HEK293T (cell line): ENCODE measurements at regions not wholly inside any gene's neighbourhood (a gene's known extent, or its start where the extent isn't known, plus 50 kb on each side); places are given as distances from the start of the nearest gene placed in this dataset.
A peak's percentile ranks its signal among the peaks of the same experiment; 100 is the strongest.

ENCODE experiments used
- CTCF ChIA-PET: fragments of 350-600 bp; formaldehyde crosslinking; extraction: SDS; loops from one replicate; lab custom pipeline; 2021; ENCODE audit warnings: antibody characterized with exemption, inconsistent platforms; lab: Yijun Ruan, JAX
- POLR2A ChIA-PET: fragments of 350-600 bp; formaldehyde crosslinking; extraction: SDS; loops from one replicate; lab custom pipeline; 2020; ENCODE audit warnings: antibody characterized with exemption, inconsistent platforms; lab: Yijun Ruan, JAX
- DNase-seq: peaks from one replicate; pipeline ENCODE4 v3.0.0; 2012; ENCODE audit warnings: mixed read lengths; ENCODE audit errors: extremely low spot score
- ARNT ChIP-seq: fragments of 450-650 bp; IDR thresholded peaks from 2 replicates; pipeline ENCODE4 v1.6.1; 2017; ENCODE audit warnings: mild to moderate bottlenecking
- BHLHE40 ChIP-seq: fragments of 450-650 bp; IDR thresholded peaks from 2 replicates; pipeline ENCODE4 v1.6.1; 2016; ENCODE audit warnings: mild to moderate bottlenecking, moderate library complexity, borderline replicate concordance
- CTBP1 ChIP-seq: fragments of 450-650 bp; IDR thresholded peaks from 2 replicates; pipeline ENCODE4 v1.6.1; 2016; ENCODE audit warnings: borderline replicate concordance
- ELF4 ChIP-seq: fragments of 450-650 bp; IDR thresholded peaks from 2 replicates; pipeline ENCODE4 v1.6.1; 2017; ENCODE audit warnings: antibody characterized with exemption
- FOXA1 ChIP-seq: fragments of 450-650 bp; IDR thresholded peaks from 2 replicates; pipeline ENCODE4 v1.6.1; 2016; ENCODE audit warnings: mild to moderate bottlenecking
- FOXK2 ChIP-seq: fragments of 450-650 bp; IDR thresholded peaks from 2 replicates; pipeline ENCODE4 v1.6.1; 2016; ENCODE audit warnings: mild to moderate bottlenecking
- FOXM1 ChIP-seq: fragments of 450-650 bp; IDR thresholded peaks from 2 replicates; pipeline ENCODE4 v1.6.1; 2017; ENCODE audit warnings: mild to moderate bottlenecking, borderline replicate concordance
- HDGF ChIP-seq: fragments of 450-650 bp; IDR thresholded peaks from 2 replicates; pipeline ENCODE4 v1.6.1; 2017; ENCODE audit warnings: antibody characterized with exemption, borderline replicate concordance
- L3MBTL2 ChIP-seq: fragments of 450-650 bp; conservative IDR thresholded peaks from 2 replicates; pipeline ENCODE4 v1.6.1; 2016; ENCODE audit warnings: mild to moderate bottlenecking
- LEF1 ChIP-seq: fragments of 450-650 bp; IDR thresholded peaks from 2 replicates; pipeline ENCODE4 v1.6.1; 2017; ENCODE audit warnings: mild to moderate bottlenecking, borderline replicate concordance
- NFRKB ChIP-seq: fragments of 450-650 bp; IDR thresholded peaks from 2 replicates; pipeline ENCODE4 v1.6.1; 2016; ENCODE audit warnings: mild to moderate bottlenecking, moderate library complexity
- SP1 ChIP-seq: fragments of 450-650 bp; IDR thresholded peaks from 2 replicates; pipeline ENCODE4 v1.6.1; 2017
- SUZ12 ChIP-seq: fragments of 450-650 bp; IDR thresholded peaks from 2 replicates; pipeline ENCODE4 v1.6.1; 2016; ENCODE audit warnings: mild to moderate bottlenecking
- TARDBP ChIP-seq: fragments of 450-650 bp; IDR thresholded peaks from 2 replicates; pipeline ENCODE4 v1.6.1; 2016
- ZNF384 ChIP-seq: fragments of 450-650 bp; IDR thresholded peaks from 2 replicates; pipeline ENCODE4 v1.6.1; 2016
- TF ChIP-seq, protein P1 (sequence below): fragments of 450-650 bp; IDR thresholded peaks from 2 replicates; pipeline ENCODE4 v1.6.1; 2016

DNA sequence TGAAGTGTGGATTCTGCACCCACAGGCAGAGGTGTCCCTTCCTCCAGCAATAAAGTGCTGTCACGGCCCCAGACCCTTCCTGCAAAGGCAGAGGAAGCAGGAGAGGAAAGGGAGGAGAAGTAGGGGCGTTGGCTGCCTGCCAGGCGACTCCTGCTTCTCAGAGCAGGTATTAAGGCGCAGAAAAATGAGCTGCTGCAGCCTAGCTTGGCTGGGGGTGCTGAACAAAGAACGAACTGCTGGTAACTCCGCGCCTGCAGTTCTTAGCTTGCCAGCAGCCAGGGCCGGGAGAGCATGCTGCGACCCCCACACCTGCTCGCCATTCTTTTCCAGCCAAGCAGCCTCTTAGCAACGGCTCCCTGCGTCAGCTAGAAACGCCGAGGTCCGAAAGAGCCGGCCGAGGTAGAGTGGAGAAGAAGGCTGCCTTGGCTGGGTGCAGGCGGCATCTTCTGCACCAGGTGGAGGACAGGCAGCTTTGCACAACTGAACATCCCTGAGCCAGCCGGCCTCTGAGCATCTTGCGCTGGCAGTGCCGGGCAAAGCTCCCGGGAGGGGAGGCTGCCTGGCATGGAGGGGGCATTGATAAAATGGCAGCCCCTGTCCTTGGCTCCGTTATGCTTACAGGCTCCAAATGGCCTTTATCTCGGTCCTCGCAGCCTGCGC, 296.0 kb downstream of the MEX3B start:
- no peak for DNase-seq
- TF ChIP-seq FOXK2 (no peak), ELF4 (no peak), NFRKB (no peak), LEF1 (no peak), ZNF384 (no peak), L3MBTL2 (no peak), ARNT (no peak), BHLHE40 (no peak), FOXA1 (no peak), FOXM1 (no peak)
- TF ChIP-seq, protein P1, sequence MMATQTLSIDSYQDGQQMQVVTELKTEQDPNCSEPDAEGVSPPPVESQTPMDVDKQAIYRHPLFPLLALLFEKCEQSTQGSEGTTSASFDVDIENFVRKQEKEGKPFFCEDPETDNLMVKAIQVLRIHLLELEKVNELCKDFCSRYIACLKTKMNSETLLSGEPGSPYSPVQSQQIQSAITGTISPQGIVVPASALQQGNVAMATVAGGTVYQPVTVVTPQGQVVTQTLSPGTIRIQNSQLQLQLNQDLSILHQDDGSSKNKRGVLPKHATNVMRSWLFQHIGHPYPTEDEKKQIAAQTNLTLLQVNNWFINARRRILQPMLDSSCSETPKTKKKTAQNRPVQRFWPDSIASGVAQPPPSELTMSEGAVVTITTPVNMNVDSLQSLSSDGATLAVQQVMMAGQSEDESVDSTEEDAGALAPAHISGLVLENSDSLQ, result no peak
- POLR2A ChIA-PET, result no interaction called here
- CTCF ChIA-PET, result interaction anchor here (0.5 kb wide), 1 partner anchor 212 kb away, joined by 4 read pairs; no protein-coding TSS in a partner anchor

DNA sequence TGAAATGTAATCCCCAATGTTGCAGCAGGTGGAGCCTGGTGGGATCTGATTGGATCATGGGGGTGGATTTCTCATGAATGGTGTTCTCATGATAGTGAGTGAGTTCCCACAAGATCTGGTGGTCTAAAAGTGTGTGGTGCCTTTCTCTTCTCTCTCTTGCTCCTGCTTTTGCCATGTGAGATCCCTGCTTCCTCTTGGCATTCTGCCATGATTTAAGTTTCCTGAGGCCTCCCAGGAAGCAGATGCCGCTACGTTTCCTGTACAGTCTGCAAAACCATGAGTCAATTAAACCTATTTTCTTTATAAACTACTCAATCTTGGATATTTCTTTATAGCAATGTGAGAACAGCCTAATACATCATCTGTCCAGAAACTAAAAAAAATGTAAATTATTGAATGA, 298.3 kb downstream of the MEX3B start:
- no peak for TF ChIP-seq TARDBP
- no peak for TF ChIP-seq BHLHE40
- no peak for TF ChIP-seq SP1
- no peak for TF ChIP-seq SUZ12
- TF ChIP-seq CTBP1, result no peak
- no peak for TF ChIP-seq HDGF
- no peak for TF ChIP-seq ARNT
- no peak for TF ChIP-seq L3MBTL2
- no peak for TF ChIP-seq FOXK2
- TF ChIP-seq, protein P1, result no peak
- no peak for DNase-seq
- POLR2A ChIA-PET, result no interaction called here
- CTCF ChIA-PET, result no interaction called here

DNA sequence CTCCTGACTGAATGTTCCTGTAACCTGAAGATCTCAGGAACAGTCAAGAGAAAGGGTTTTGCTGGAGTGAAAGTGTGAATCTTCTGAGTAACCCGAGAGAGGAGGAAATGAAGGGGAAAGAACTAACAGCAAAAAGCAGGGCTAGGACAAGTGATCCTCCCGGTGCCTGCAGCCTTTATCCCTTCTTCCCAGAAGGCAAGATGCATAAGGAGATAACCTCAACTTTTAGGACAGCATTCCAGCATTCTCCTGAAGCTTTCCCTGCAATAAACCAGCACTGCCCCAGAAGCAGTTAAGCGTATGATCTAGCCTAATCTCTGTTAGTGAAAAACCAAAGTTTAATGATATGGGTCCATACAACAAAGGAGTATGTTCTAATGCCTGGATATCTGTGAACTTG, 298.8 kb downstream of the MEX3B start:
- CTCF ChIA-PET, result no interaction called here
- DNase-seq, result no peak
- TF ChIP-seq SP1 (no peak), LEF1 (no peak), NFRKB (no peak), FOXA1 (no peak), BHLHE40 (no peak), ARNT (no peak), L3MBTL2 (no peak), ZNF384 (no peak), TARDBP (no peak), CTBP1 (no peak), FOXK2 (no peak), HDGF (no peak)
- POLR2A ChIA-PET, result no interaction called here

DNA sequence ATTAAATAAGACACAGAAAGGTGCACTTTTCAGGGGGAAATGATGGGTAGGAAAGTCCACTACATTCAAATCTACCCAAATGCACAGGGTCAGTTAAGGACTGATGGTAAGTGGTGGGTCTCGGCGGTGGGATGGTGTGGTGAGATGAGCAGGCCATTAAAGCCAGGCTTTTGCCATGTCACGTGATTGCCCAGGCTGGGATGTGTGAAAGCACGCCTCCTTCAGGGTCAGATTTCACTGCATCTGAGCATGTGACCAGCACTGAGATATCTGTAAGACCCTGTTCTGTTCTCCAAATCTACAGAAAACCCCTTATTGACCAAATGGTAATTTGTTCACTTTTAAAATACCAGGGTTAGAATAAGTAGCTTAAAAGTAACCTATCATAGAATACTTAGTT, 301.5 kb downstream of the MEX3B start:
- ChIA-PET CTCF (no interaction called here), POLR2A (no interaction called here)
- no peak for DNase-seq
- no peak; the same call in 1 of the 2 replicates for TF ChIP-seq L3MBTL2
- no peak for TF ChIP-seq SUZ12
- TF ChIP-seq FOXM1, result no peak
- TF ChIP-seq NFRKB, result no peak
- TF ChIP-seq CTBP1, result no peak
- no peak for TF ChIP-seq FOXA1
- no peak for TF ChIP-seq ZNF384
- TF ChIP-seq, protein P1, result no peak
- no peak for TF ChIP-seq FOXK2
- TF ChIP-seq HDGF, result no peak
- no peak for TF ChIP-seq ARNT
- no peak for TF ChIP-seq LEF1

DNA sequence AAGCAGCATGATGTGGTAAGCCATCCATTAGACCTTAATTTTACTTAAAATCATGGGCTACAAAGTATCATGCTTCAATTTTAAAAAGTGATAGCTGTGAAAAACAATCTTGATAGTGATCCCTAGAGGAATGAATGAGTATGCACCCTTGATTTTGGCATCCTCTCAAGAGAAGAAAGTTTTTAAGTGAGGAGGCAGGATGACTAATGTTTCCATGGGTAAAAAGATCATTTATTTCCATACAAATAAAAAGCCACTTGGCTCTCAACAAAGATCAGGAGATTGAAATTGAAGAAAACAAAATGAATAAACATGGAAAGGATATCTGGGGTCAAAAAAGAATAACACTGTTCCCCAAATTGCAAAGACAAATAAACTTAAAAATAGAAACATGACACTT, 305.4 kb downstream of the MEX3B start:
- ChIA-PET POLR2A (no interaction called here), CTCF (interaction anchor here (2.0 kb wide), 1 partner anchor 12 kb away, joined by 4 read pairs; no protein-coding TSS in a partner anchor)
- no peak for TF ChIP-seq ELF4
- no peak for DNase-seq

DNA sequence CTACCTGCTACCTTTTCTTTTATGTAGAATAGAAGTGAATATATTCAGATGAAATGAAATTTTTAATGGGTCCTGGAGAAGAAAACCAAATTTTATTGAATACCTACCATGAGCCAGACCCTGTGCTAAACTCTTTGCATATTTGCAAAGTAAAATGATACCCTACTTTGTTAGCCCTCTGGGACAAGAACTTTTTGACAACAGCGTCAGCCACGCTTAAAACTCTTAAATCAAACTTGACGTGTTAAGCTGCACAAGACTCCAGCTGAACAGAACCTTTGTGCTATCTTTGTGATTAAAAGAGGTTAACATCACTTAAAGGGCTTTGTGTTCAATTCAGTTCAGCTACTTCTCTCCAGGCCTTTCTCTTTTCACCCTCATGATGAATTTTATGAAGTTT, 316.5 kb downstream of the MEX3B start:
- DNase-seq, result no peak
- TF ChIP-seq, protein P1, result peak; percentile 81
- TF ChIP-seq ZNF384, result no peak
- peak; percentile 91 for TF ChIP-seq FOXA1
- POLR2A ChIA-PET, result interaction anchor here (1.2 kb wide), 1 partner anchor 26 kb away, joined by 3 read pairs; no protein-coding TSS in a partner anchor
- CTCF ChIA-PET, result interaction anchor here (0.6 kb wide), 1 partner anchor 34 kb away, joined by 3 read pairs; no protein-coding TSS in a partner anchor
